H1 (cell line): ENCODE measurements at regions not wholly inside any gene's neighbourhood (a gene's known extent, or its start where the extent isn't known, plus 50 kb on each side); places are given as distances from the start of the nearest gene placed in this dataset.

Experiments
- CTCF ChIA-PET: fragments of 300-600 bp; sonication (Branson Sonifier 250); formaldehyde crosslinking; loops from one replicate; lab custom pipeline; 2021; ENCODE audit not compliant: partially characterized antibody; lab: Charles Lee
- POLR2A ChIA-PET: fragments of 300-600 bp; sonication (Branson Sonifier 250); formaldehyde crosslinking; loops from one replicate; lab custom pipeline; 2021; ENCODE audit warnings: inconsistent platforms; ENCODE audit not compliant: partially characterized antibody; lab: Charles Lee
- DNase-seq, 2 experiments: peaks; one replicate each; pipeline versions ENCODE4 v3.0.0 to v3.0.0-alpha.2; 2010 to 2022; ENCODE audit warnings: low spot score in 2 of 2, low read depth in 1 of 2, mixed read lengths in 1 of 2
- FAIRE-seq: peaks from 2 replicates; lab custom pipeline; 2011; peaks lifted over from hg19 to GRCh38; lab: Jason Lieb, UNC
- H2AFZ ChIP-seq: 2 replicates; pipeline ENCODE4 v1.8.1; 2012; ENCODE audit warnings: low read length, inconsistent platforms
- H2AK5ac ChIP-seq: 2 replicates; pipeline ENCODE4 v1.6.1; 2013; ENCODE audit warnings: low read depth, low read length
- H2BK120ac ChIP-seq: replicated peaks from 2 replicates; pipeline ENCODE3; 2013; ENCODE audit warnings: low read depth, low read length, inconsistent platforms
- H2BK12ac ChIP-seq: 2 replicates; pipeline ENCODE4 v1.6.1; 2013; ENCODE audit warnings: low read depth, low read length
- H2BK15ac ChIP-seq: 2 replicates; pipeline ENCODE4 v1.6.1; 2013; ENCODE audit warnings: low read length
- H2BK20ac ChIP-seq: 2 replicates; pipeline ENCODE4 v1.6.1; 2013; ENCODE audit warnings: low read length
- H2BK5ac ChIP-seq: 2 replicates; pipeline ENCODE4 v1.6.1; 2013; ENCODE audit warnings: low read depth, low read length
- H3K14ac ChIP-seq: 2 replicates; pipeline ENCODE4 v1.6.1; 2013; ENCODE audit warnings: inconsistent platforms; ENCODE audit not compliant: insufficient read length
- H3K18ac ChIP-seq: 2 replicates; pipeline ENCODE4 v1.6.1; 2013; ENCODE audit warnings: low read length; ENCODE audit errors: extremely low read depth
- H3K23ac ChIP-seq: 2 replicates; pipeline ENCODE4 v1.6.1; 2013; ENCODE audit warnings: inconsistent platforms; ENCODE audit not compliant: insufficient read length
- H3K23me2 ChIP-seq: 2 replicates; pipeline ENCODE4 v1.6.1; 2013; ENCODE audit warnings: low read depth, low read length
- H3K27ac ChIP-seq: 2 replicates; pipeline ENCODE4 v1.6.1; 2011; ENCODE audit warnings: low read depth, low read length, inconsistent platforms
- H3K27me3 ChIP-seq, 4 experiments: replicated peaks in 1 of 4; 1 replicate in 1 of 4; 2 replicates in 3 of 4; pipeline versions ENCODE4 v1.6.1 to v1.8.1; 2011 to 2013; ENCODE audit warnings: low read length in 3 of 4, mild to moderate bottlenecking in 3 of 4, inconsistent platforms in 2 of 4, mixed read lengths in 2 of 4, moderate library complexity in 1 of 4; ENCODE audit not compliant: control insufficient read depth in 3 of 4, insufficient read depth in 3 of 4; ENCODE audit errors: extremely low read depth in 1 of 4
- H3K36me3 ChIP-seq, 4 experiments: 2 replicates each; pipeline versions ENCODE4 v1.6.1 to v1.8.1; 2011 to 2013; ENCODE audit warnings: mild to moderate bottlenecking in 4 of 4, low read length in 3 of 4, moderate library complexity in 2 of 4, control low read depth in 1 of 4, inconsistent platforms in 1 of 4; ENCODE audit not compliant: insufficient read depth in 4 of 4, control insufficient read depth in 2 of 4
- H3K4ac ChIP-seq: replicated peaks from 2 replicates; pipeline ENCODE3; 2013; ENCODE audit warnings: low read length, low read depth, mixed read lengths, inconsistent platforms; ENCODE audit not compliant: insufficient read length
- H3K4me1 ChIP-seq, 4 experiments: replicated peaks in 1 of 4; 1 replicate in 1 of 4; 2 replicates in 3 of 4; pipeline versions ENCODE4 v1.6.1 to v1.8.1; 2011 to 2013; ENCODE audit warnings: low read length in 3 of 4, inconsistent platforms in 2 of 4, mixed read lengths in 1 of 4; ENCODE audit not compliant: insufficient read depth in 4 of 4, control insufficient read depth in 3 of 4
- H3K4me2 ChIP-seq, 2 experiments: 2 replicates each; pipeline versions ENCODE4 v1.6.1 to v1.8.1; 2011 to 2013; ENCODE audit warnings: low read depth in 2 of 2, low read length in 2 of 2, control low read depth in 1 of 2, inconsistent platforms in 1 of 2, mild to moderate bottlenecking in 1 of 2; ENCODE audit not compliant: insufficient read depth in 1 of 2
- H3K4me3 ChIP-seq, 4 experiments: fragments of 200-600, 300-600 bp in 1 of 4; sonication (generic), shearing (Covaris generic), sonication (Bioruptor Twin) in 1 of 4; 2 replicates each; pipeline versions ENCODE4 v1.5.1 to v1.8.1; 2011 to 2016; ENCODE audit warnings: low read length in 4 of 4, low read depth in 3 of 4, control low read depth in 2 of 4, inconsistent platforms in 2 of 4, mild to moderate bottlenecking in 2 of 4, mixed read lengths in 1 of 4, moderate library complexity in 1 of 4; ENCODE audit not compliant: insufficient read depth in 2 of 4; ENCODE audit errors: extremely low read depth in 1 of 4
- H3K56ac ChIP-seq: replicated peaks from 2 replicates; pipeline ENCODE3; 2013; ENCODE audit warnings: low read depth, mild to moderate bottlenecking, mixed read lengths, low read length, inconsistent platforms; ENCODE audit not compliant: insufficient read length
- H3K79me1 ChIP-seq: 2 replicates; pipeline ENCODE4 v1.6.1; 2013; ENCODE audit warnings: low read depth, low read length, control low read depth
- H3K79me2 ChIP-seq, 2 experiments: 2 replicates each; pipeline versions ENCODE4 v1.6.1 to v1.8.1; 2012 to 2013; ENCODE audit warnings: low read length in 2 of 2, mild to moderate bottlenecking in 2 of 2, inconsistent platforms in 1 of 2; ENCODE audit not compliant: insufficient read depth in 2 of 2, control insufficient read depth in 1 of 2
- H3K9ac ChIP-seq, 4 experiments: replicated peaks in 1 of 4; 1 replicate in 1 of 4; 2 replicates in 3 of 4; pipeline versions ENCODE4 v1.6.1 to v1.8.1; 2011 to 2013; ENCODE audit warnings: low read depth in 3 of 4, low read length in 3 of 4, control low read depth in 2 of 4, mild to moderate bottlenecking in 2 of 4, moderate library complexity in 2 of 4, inconsistent platforms in 1 of 4; ENCODE audit errors: extremely low read depth in 1 of 4
- H3K9me3 ChIP-seq, 2 experiments: 2 replicates each; pipeline versions ENCODE4 v1.6.1 to v1.8.1; 2012 to 2013; ENCODE audit warnings: mild to moderate bottlenecking in 2 of 2, moderate library complexity in 2 of 2, control low read depth in 1 of 2, inconsistent platforms in 1 of 2, low read depth in 1 of 2, low read length in 1 of 2, mixed read lengths in 1 of 2; ENCODE audit not compliant: insufficient read depth in 2 of 2
- H4K20me1 ChIP-seq, 2 experiments: replicated peaks in 1 of 2; 2 replicates each; pipeline versions ENCODE3 to v1.8.1; 2011 to 2013; ENCODE audit warnings: inconsistent platforms in 2 of 2, low read length in 2 of 2, mild to moderate bottlenecking in 1 of 2; ENCODE audit not compliant: insufficient read depth in 2 of 2, control insufficient read depth in 1 of 2
- H4K5ac ChIP-seq: 2 replicates; pipeline ENCODE4 v1.6.1; 2013; ENCODE audit warnings: low read length, low read depth, mixed read lengths, inconsistent platforms; ENCODE audit not compliant: insufficient read length
- H4K8ac ChIP-seq: 2 replicates; pipeline ENCODE4 v1.8.0; 2013; ENCODE audit warnings: mild to moderate bottlenecking, moderate library complexity, low read length, inconsistent platforms; ENCODE audit not compliant: insufficient read depth; ENCODE audit errors: extremely low read depth
- H4K91ac ChIP-seq: replicated peaks from 2 replicates; pipeline ENCODE3; 2013; ENCODE audit warnings: low read length, mixed read lengths, inconsistent platforms; ENCODE audit not compliant: insufficient read length
- POLR2A ChIP-seq, 2 experiments: IDR thresholded peaks; 1 replicate in 1 of 2; 2 replicates in 1 of 2; pipeline ENCODE4 v1.6.1; 2011; ENCODE audit warnings: low read depth in 2 of 2, low read length in 2 of 2, mild to moderate bottlenecking in 2 of 2; ENCODE audit errors: control extremely low read depth in 1 of 2
- WGBS, 2 experiments: shearing (Covaris generic) in 1 of 2; methylation state at CpG; one replicate each; pipeline versions ENCODE4 v1.1.6 to v1.1.7; 2013 to 2015; ENCODE audit warnings: low lambda C conversion rate in 2 of 2, mixed read lengths in 2 of 2, inconsistent platforms in 1 of 2, low coverage in 1 of 2, missing lambda C conversion rate in 1 of 2; ENCODE audit not compliant: insufficient replicate concordance in 2 of 2, insufficient coverage in 1 of 2, insufficient read length in 1 of 2; ENCODE audit errors: extremely low coverage in 1 of 2, missing lambda C conversion rate in 1 of 2; 5-methylcytosine and 5-hydroxymethylcytosine counted together

DNA sequence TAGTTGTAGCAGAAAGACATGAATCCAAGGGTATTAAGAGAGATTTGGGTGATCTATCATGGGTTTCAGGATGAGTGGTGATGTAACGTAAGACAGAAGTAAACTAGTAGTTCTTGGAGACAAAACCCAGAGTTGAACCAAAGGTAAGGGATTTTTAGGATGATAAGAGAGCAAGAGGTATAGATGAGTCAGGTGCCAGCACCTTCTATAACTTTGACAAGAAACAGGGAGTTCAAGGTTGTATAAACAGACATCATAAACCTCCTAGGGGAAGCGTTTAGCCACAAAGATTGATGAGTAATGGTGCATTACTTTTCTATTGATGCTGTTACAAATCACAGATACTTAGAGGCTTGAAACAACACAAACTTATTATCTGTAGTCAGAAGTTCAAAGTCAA lies 447.3 kb upstream of the ARHGEF26 start:
- Histone ChIP-seq H4K91ac (no peak overlapping the region), H3K4me2 (no peak overlapping the region), H3K4me1 (no peaks in the 10 kb centered on the region), H3K27me3 (no peaks in the 10 kb centered on the region), H3K23ac (no peak overlapping the region), H3K4me3 (no peak overlapping the region), H3K56ac (no peak overlapping the region), H3K4ac (no peak overlapping the region), H4K20me1 (no peaks in the 10 kb centered on the region), H3K23me2 (no peaks in the 10 kb centered on the region), H3K9ac (no peak overlapping the region), H4K5ac (no peak overlapping the region), H3K36me3 (no peaks in the 10 kb centered on the region), H2AFZ (no peak overlapping the region), H2BK15ac (no peak overlapping the region), H2AK5ac (no peak overlapping the region), H3K14ac (no peak overlapping the region), H3K79me1 (no peaks in the 10 kb centered on the region), H2BK5ac (no peak overlapping the region), H3K79me2 (no peaks in the 10 kb centered on the region), H2BK20ac (no peak overlapping the region), H2BK120ac (no peak overlapping the region), H2BK12ac (no peak overlapping the region), H4K8ac (no peak overlapping the region), H3K27ac (no peak overlapping the region), H3K18ac (no peak overlapping the region), H3K9me3 (no peaks in the 10 kb centered on the region)
- TF ChIP-seq POLR2A (IDR thresholded peaks at IDR 0.05; ENCODE audit: control extremely low read depth in 1 of 2, low read depth in 2 of 2, low read length in 2 of 2) = no peak
- DNase-seq (no peak), FAIRE-seq (no peak)
- CTCF ChIA-PET = interaction anchor here (0.6 kb wide), 1 partner anchor 8 kb away, joined by 4 read pairs; no protein-coding TSS in a partner anchor
- WGBS, 2 experiments = 82% methylated on average over 2 of the region's 2 CpGs; no CpG with 5 or more reads in 1 of the 2 experiments
- POLR2A ChIA-PET = no interaction called here
